Heart right ventricle (tissue), 16 donors: ENCODE measurements at regions not wholly inside any gene's neighbourhood (a gene's known extent, or its start where the extent isn't known, plus 50 kb on each side); places are given as distances from the start of the nearest gene placed in this dataset.

Source experiments
- ATAC-seq, 8 donors: fragments of 200-7000 bp; cut with Tn5 transposase; one replicate each; pipeline ENCODE4 v1.9.1; 2020; ENCODE audit warnings: mild to moderate bottlenecking in 8 of 8, moderate library complexity in 8 of 8, moderate number of reproducible peaks in 1 of 8
- DNase-seq, 2 donors: peaks; one replicate each; pipeline ENCODE4 v3.0.0-alpha.2; 2020
- H3K27ac ChIP-seq, 10 donors: fragments of 200-600 bp; sonication (generic) in 2 of 10; one replicate each; pipeline versions ENCODE4 v1.5.0 to v1.8.0; 2020 to 2022; ENCODE audit warnings: mild to moderate bottlenecking in 3 of 10
- H3K27me3 ChIP-seq, 7 donors: fragments of 200-600 bp; one replicate each; pipeline ENCODE4 v1.8.0; 2021 to 2022; ENCODE audit warnings: mild to moderate bottlenecking in 2 of 7
- H3K36me3 ChIP-seq, 9 donors: fragments of 200-600 bp; sonication (generic) in 1 of 9; one replicate each; pipeline versions ENCODE4 v1.5.0 to v1.8.0; 2020 to 2022; ENCODE audit warnings: mild to moderate bottlenecking in 2 of 9
- H3K4me1 ChIP-seq, 9 donors: fragments of 200-600 bp; sonication (generic) in 1 of 9; one replicate each; pipeline versions ENCODE4 v1.5.0 to v1.8.0; 2020 to 2022; ENCODE audit warnings: mild to moderate bottlenecking in 4 of 9
- H3K4me3 ChIP-seq, 10 donors: fragments of 200-600 bp; sonication (generic) in 2 of 10; one replicate each; pipeline versions ENCODE4 v1.5.0 to v1.8.0; 2020 to 2022; ENCODE audit warnings: mild to moderate bottlenecking in 7 of 10, moderate library complexity in 2 of 10
- H3K9me3 ChIP-seq, 11 donors: fragments of 200-600 bp in 10 of 11; sonication (generic) in 2 of 11; one replicate each; pipeline versions ENCODE4 v1.5.0 to v1.8.0; 2013 to 2022; ENCODE audit warnings: mild to moderate bottlenecking in 2 of 11, control low read depth in 1 of 11, moderate library complexity in 1 of 11
- CTCF ChIP-seq, 9 donors: fragments of 200-600 bp; sonication (generic) in 2 of 9; IDR thresholded peaks; one replicate each; pipeline versions ENCODE4 v1.5.0 to v1.8.0; 2021 to 2022; ENCODE audit warnings: antibody characterized with exemption in 9 of 9, mild to moderate bottlenecking in 5 of 9, moderate library complexity in 1 of 9
- whole genome bisulfite sequencing, 2 donors: extraction: QIAGEN DNeasy Blood & Tissue Kit; methylation state at CpG; one replicate each; pipeline ENCODE4 v1.1.7; 2013; ENCODE audit warnings: inconsistent platforms in 1 of 2; 5-methylcytosine and 5-hydroxymethylcytosine counted together
- intact Hi-C, 10 donors: fragments of 100-400 bp; cut with DNase I; formaldehyde crosslinking; loops; one replicate each; pipeline versions ENCODE4 v1.11.1 to v1.14.2; 2022
- donor health status: Arrhythmogenic right ventricular cardiomyopathy.
- donor health status: ischemic (EF 13 %, LVEDD 7.1; RV severe dilation, severe dysfunction).
- donor health status: healthy with polysubstance abuse.
- donor health status: DM: no; HTN: yes; CAD: no.
- donor health status: DM: no; HTN: no; CAD: no.
- donor health status: ischemic (EF 25% LVEDD 6.9; RV normal size, moderate dysfunction).
- donor health status: ischemic (EF 25% LVEDD 5.7; RV mildly dilated, moderate dysfunction).
- donor health status: healthy.
- donor health status: DM: yes; HTN: yes; CAD: no.
- donor health status: Ischemic cardiomyopathy.
- donor health status: ischemic (EF 35%, LVEDD 5.7; RV mildly dilated, moderate dysfunction).
- donor health status: nonischemic (EF 11% LVEDD 7.7; RV severe dilation, severe dysfunction).
- donor health status: DM: yes; HTN: yes; CAD: no.
- donor health status: PGD.
- donor health status: ischemic (EF 29% LVEDD 5.4; RV normal size, mild dysfunction).
- donor health status: nonischemic (EF 23%, LVEDD 6.1; RV moderate dilation, normal function).

GRCh38 chr4:36547383-36547782 is 266.0 kb downstream of the DTHD1 start:
- Histone ChIP-seq H3K4me3 (no peak overlapping the region), H3K36me3 (no peaks in the 10 kb centered on the region), H3K27me3 (no peaks in the 10 kb centered on the region), H3K9me3 (no peaks in the 10 kb centered on the region), H3K27ac (no peak overlapping the region), H3K4me1 (no peaks in the 10 kb centered on the region)
- ATAC-seq (no peak), DNase-seq (no peak)
- intact Hi-C loops, result no loop called here
- 83 to 97% methylated on average over 1 of the region's 1 CpG for WGBS, 2 donors
- no peak for TF ChIP-seq CTCF (IDR thresholded peaks at IDR 0.05)

GRCh38 chr4:36549252-36549651 is 267.8 kb downstream of the DTHD1 start:
- DNase-seq, result no peak
- no peak overlapping the region for H3K27ac ChIP-seq
- ATAC-seq, result no peak
- no peaks in the 10 kb centered on the region for H3K27me3 ChIP-seq
- no peaks in the 10 kb centered on the region for H3K4me1 ChIP-seq
- 86 to 92% methylated on average over 3 of the region's 3 CpGs for WGBS, 2 donors
- no peak for TF ChIP-seq CTCF (IDR thresholded peaks at IDR 0.05)
- H3K4me3 ChIP-seq, result no peak overlapping the region
- H3K36me3 ChIP-seq, result no peaks in the 10 kb centered on the region
- H3K9me3 ChIP-seq, result no peaks in the 10 kb centered on the region
- intact Hi-C loops, result no loop called here

GRCh38 chr4:36549992-36550391 is 268.6 kb downstream of the DTHD1 start:
- Histone ChIP-seq H3K27me3 (no peaks in the 10 kb centered on the region), H3K27ac (no peak overlapping the region), H3K9me3 (no peaks in the 10 kb centered on the region), H3K4me3 (no peak overlapping the region), H3K36me3 (no peaks in the 10 kb centered on the region), H3K4me1 (no peaks in the 10 kb centered on the region)
- intact Hi-C loops, result no loop called here
- 72 to 85% methylated on average over 3 of the region's 3 CpGs for WGBS, 2 donors
- TF ChIP-seq CTCF (IDR thresholded peaks at IDR 0.05), result no peak
- DNase-seq, result no peak
- no peak for ATAC-seq

GRCh38 chr4:36551697-36552214 is 270.3 kb downstream of the DTHD1 start:
- Histone ChIP-seq H3K36me3 (no peaks in the 10 kb centered on the region), H3K27ac (no peak overlapping the region), H3K4me3 (no peak overlapping the region), H3K4me1 (no peaks in the 10 kb centered on the region), H3K27me3 (no peaks in the 10 kb centered on the region), H3K9me3 (no peaks in the 10 kb centered on the region)
- 86 to 92% methylated on average over 4 of the region's 4 CpGs for WGBS, 2 donors
- ATAC-seq, result no peak
- TF ChIP-seq CTCF (IDR thresholded peaks at IDR 0.05), result no peak
- DNase-seq, result no peak
- intact Hi-C loops, result no loop called here
